Vagina (tissue), 2 donors: ENCODE measurements at regions not wholly inside any gene's neighbourhood (a gene's known extent, or its start where the extent isn't known, plus 50 kb on each side); places are given as distances from the start of the nearest gene placed in this dataset.

Experiments
- CTCF ChIP-seq, 3 experiments: fragments of 450-650 bp in 2 of 3; fragments of 200-600 bp in 1 of 3; sonication (generic) in 1 of 3; IDR thresholded peaks; one replicate each; pipeline ENCODE4 v1.5.1; 2017 to 2019; ENCODE audit warnings: antibody characterized with exemption in 3 of 3, mild to moderate bottlenecking in 2 of 3, moderate library complexity in 2 of 3
- POLR2A ChIP-seq, 2 donors: fragments of 450-650 bp; IDR thresholded peaks; one replicate each; pipeline ENCODE4 v1.6.1; 2017; ENCODE audit warnings: antibody characterized with exemption in 2 of 2, mild to moderate bottlenecking in 2 of 2, moderate library complexity in 2 of 2
- POLR2AphosphoS5 ChIP-seq, 2 donors: sonication (generic); formaldehyde crosslinking; IDR thresholded peaks; one replicate each; pipeline ENCODE4 v1.9.0; 2017; ENCODE audit warnings: antibody characterized with exemption in 2 of 2, mild to moderate bottlenecking in 2 of 2, low read depth in 1 of 2; ENCODE audit not compliant: insufficient read depth in 1 of 2

DNA sequence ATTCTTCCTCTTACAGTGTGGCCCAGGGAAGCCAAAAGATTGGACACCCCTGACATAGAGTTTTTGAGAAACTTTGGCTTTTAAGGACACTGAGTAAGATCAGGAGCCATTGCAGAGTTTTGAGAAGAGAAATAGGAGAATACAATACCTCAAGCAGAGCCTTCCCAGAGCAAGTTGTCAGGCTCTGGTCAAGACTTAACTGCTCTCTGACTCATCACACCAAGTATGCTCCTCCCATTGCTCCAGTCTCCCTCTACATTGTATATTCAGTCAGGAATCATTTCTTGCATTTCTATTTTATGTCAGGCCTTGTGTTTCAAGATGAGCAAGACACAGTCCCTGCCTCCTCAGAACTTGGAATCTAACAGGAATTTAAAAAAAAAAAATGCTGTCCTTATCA, 176.4 kb upstream of the FMR1 start:
- TF ChIP-seq CTCF (IDR thresholded peaks at IDR 0.05) (no peak), POLR2A (IDR thresholded peaks at IDR 0.05) (no peak), POLR2AphosphoS5 (IDR thresholded peaks at IDR 0.05; ENCODE audit: insufficient read depth in 1 of 2, low read depth in 1 of 2) (no peak)
